Esophagus muscularis mucosa (tissue), 3 donors: ENCODE measurements at regions not wholly inside any gene's neighbourhood (a gene's known extent, or its start where the extent isn't known, plus 50 kb on each side); places are given as distances from the start of the nearest gene placed in this dataset.

Source experiments
- POLR2AphosphoS5 ChIP-seq, 2 donors: sonication (generic); formaldehyde crosslinking; IDR thresholded peaks; one replicate each; pipeline ENCODE4 v1.6.1; 2017; ENCODE audit warnings: antibody characterized with exemption in 2 of 2
- TF ChIP-seq, protein P1 (sequence below), 3 experiments: fragments of 200-600 bp in 2 of 3; fragments of 450-650 bp in 1 of 3; sonication (generic) in 2 of 3; IDR thresholded peaks; one replicate each; pipeline ENCODE4 v1.5.1; 2017 to 2019; ENCODE audit warnings: antibody characterized with exemption in 3 of 3, mild to moderate bottlenecking in 2 of 3, moderate library complexity in 1 of 3

DNA sequence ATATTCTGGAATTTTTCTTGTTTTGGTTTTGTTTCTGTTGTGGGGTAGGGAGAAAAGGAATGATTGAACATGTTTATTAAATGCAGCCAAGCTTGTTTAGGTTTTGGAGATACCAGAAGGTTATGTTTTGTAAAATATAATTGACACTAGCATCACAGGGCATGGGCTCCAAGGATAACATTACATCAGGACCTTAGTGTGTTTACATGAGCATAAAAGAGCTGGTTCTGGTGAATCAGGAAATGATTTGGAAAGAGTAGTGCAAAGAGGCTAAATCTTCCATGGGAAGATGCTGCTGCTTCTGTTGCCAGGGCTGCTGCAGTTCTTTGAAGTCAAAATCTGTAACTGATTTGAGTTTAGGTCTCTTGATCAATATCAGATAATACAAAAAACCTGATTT is 118.7 kb downstream of the ETNK1 start:
- TF ChIP-seq, protein P1, sequence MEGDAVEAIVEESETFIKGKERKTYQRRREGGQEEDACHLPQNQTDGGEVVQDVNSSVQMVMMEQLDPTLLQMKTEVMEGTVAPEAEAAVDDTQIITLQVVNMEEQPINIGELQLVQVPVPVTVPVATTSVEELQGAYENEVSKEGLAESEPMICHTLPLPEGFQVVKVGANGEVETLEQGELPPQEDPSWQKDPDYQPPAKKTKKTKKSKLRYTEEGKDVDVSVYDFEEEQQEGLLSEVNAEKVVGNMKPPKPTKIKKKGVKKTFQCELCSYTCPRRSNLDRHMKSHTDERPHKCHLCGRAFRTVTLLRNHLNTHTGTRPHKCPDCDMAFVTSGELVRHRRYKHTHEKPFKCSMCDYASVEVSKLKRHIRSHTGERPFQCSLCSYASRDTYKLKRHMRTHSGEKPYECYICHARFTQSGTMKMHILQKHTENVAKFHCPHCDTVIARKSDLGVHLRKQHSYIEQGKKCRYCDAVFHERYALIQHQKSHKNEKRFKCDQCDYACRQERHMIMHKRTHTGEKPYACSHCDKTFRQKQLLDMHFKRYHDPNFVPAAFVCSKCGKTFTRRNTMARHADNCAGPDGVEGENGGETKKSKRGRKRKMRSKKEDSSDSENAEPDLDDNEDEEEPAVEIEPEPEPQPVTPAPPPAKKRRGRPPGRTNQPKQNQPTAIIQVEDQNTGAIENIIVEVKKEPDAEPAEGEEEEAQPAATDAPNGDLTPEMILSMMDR (IDR thresholded peaks at IDR 0.05): no peak
- TF ChIP-seq POLR2AphosphoS5 (IDR thresholded peaks at IDR 0.05): no peak
